ENCODE measurements at regions not wholly inside any gene's neighbourhood (a gene's known extent, or its start where the extent isn't known, plus 50 kb on each side); places are given as distances from the start of the nearest gene placed in this dataset.
A peak's percentile ranks its signal among the peaks of the same experiment; 100 is the strongest.

GRCh38 chr22:33192156-33192555 is 134.0 kb upstream of the SYN3 start:
- Histone ChIP-seq H3K36me3 (ENCODE audit: control insufficient read depth in 3 of 3, insufficient read depth in 2 of 3, low read depth in 1 of 3, low read length in 3 of 3) (no peaks in the 10 kb centered on the region), H3K4me3 (ENCODE audit: low read depth in 1 of 3, low read length in 3 of 3) (no peak overlapping the region), H3K9me3 (ENCODE audit: control insufficient read depth in 2 of 2, insufficient read depth in 1 of 2, low read depth in 1 of 2, low read length in 1 of 2) (no peaks in the 10 kb centered on the region), H3K27me3 (ENCODE audit: control insufficient read depth in 3 of 3, insufficient read depth in 3 of 3, low read length in 3 of 3) (no peaks in the 10 kb centered on the region), H3K4me1 (ENCODE audit: control insufficient read depth in 3 of 3, insufficient read depth in 2 of 3, low read depth in 1 of 3, low read length in 2 of 3) (no peaks in the 10 kb centered on the region), H3K27ac (ENCODE audit: low read depth in 1 of 3, low read length in 2 of 3) (no peak overlapping the region)
- no peak for DNase-seq
- 53 to 73% (median 61%) methylated on average over 2 of the region's 2 CpGs for WGBS, 3 donors
- FAIRE-seq = no peak

- WGBS, 3 donors = 80 to 91% (median 84%) methylated on average over 2 of the region's 2 CpGs
- Histone ChIP-seq H3K4me3 (ENCODE audit: low read depth in 1 of 3, low read length in 3 of 3) (no peak overlapping the region), H3K9me3 (ENCODE audit: control insufficient read depth in 2 of 2, insufficient read depth in 1 of 2, low read depth in 1 of 2, low read length in 1 of 2) (no peaks in the 10 kb centered on the region), H3K27ac (ENCODE audit: low read depth in 1 of 3, low read length in 2 of 3) (no peak overlapping the region), H3K27me3 (ENCODE audit: control insufficient read depth in 3 of 3, insufficient read depth in 3 of 3, low read length in 3 of 3) (no peaks in the 10 kb centered on the region), H3K36me3 (ENCODE audit: control insufficient read depth in 3 of 3, insufficient read depth in 2 of 3, low read depth in 1 of 3, low read length in 3 of 3) (no peaks in the 10 kb centered on the region), H3K4me1 (ENCODE audit: control insufficient read depth in 3 of 3, insufficient read depth in 2 of 3, low read depth in 1 of 3, low read length in 2 of 3) (no peaks in the 10 kb centered on the region)
- FAIRE-seq (no peak), DNase-seq (no peak)
Measured at GRCh38 chr22:33188326-33188725, 130.1 kb upstream of the SYN3 start.

- 76 to 84% (median 82%) methylated on average over 2 of the region's 2 CpGs for WGBS, 3 donors
- Histone ChIP-seq H3K27ac (ENCODE audit: low read depth in 1 of 3, low read length in 2 of 3) (no peak overlapping the region), H3K4me3 (ENCODE audit: low read depth in 1 of 3, low read length in 3 of 3) (no peak overlapping the region), H3K4me1 (ENCODE audit: control insufficient read depth in 3 of 3, insufficient read depth in 2 of 3, low read depth in 1 of 3, low read length in 2 of 3) (no peaks in the 10 kb centered on the region), H3K9me3 (ENCODE audit: control insufficient read depth in 2 of 2, insufficient read depth in 1 of 2, low read depth in 1 of 2, low read length in 1 of 2) (no peaks in the 10 kb centered on the region), H3K36me3 (ENCODE audit: control insufficient read depth in 3 of 3, insufficient read depth in 2 of 3, low read depth in 1 of 3, low read length in 3 of 3) (no peaks in the 10 kb centered on the region), H3K27me3 (ENCODE audit: control insufficient read depth in 3 of 3, insufficient read depth in 3 of 3, low read length in 3 of 3) (no peaks in the 10 kb centered on the region)
- FAIRE-seq = no peak
- DNase-seq = no peak
Measured at GRCh38 chr22:33186816-33187215, 128.6 kb upstream of the SYN3 start.

GRCh38 chr22:33180356-33180755 is 122.2 kb upstream of the SYN3 start:
- FAIRE-seq (no peak), DNase-seq (no peak)
- no peak overlapping the region for H3K27ac ChIP-seq (ENCODE audit: low read depth in 1 of 3, low read length in 2 of 3)
- no peaks in the 10 kb centered on the region for H3K4me1 ChIP-seq (ENCODE audit: control insufficient read depth in 3 of 3, insufficient read depth in 2 of 3, low read depth in 1 of 3, low read length in 2 of 3)
- H3K9me3 ChIP-seq (ENCODE audit: control insufficient read depth in 2 of 2, insufficient read depth in 1 of 2, low read depth in 1 of 2, low read length in 1 of 2) = no peaks in the 10 kb centered on the region
- no peaks in the 10 kb centered on the region for H3K36me3 ChIP-seq (ENCODE audit: control insufficient read depth in 3 of 3, insufficient read depth in 2 of 3, low read depth in 1 of 3, low read length in 3 of 3)
- WGBS, 3 donors = 83 to 88% (median 83%) methylated on average over 4 of the region's 4 CpGs
- H3K27me3 ChIP-seq (ENCODE audit: control insufficient read depth in 3 of 3, insufficient read depth in 3 of 3, low read length in 3 of 3) = peaks cover 0 to 2% (median 0%) of the 10 kb centered on the region in 3 donors
- H3K4me3 ChIP-seq (ENCODE audit: low read depth in 1 of 3, low read length in 3 of 3) = no peak overlapping the region

- Histone ChIP-seq H3K36me3 (ENCODE audit: control insufficient read depth in 3 of 3, insufficient read depth in 2 of 3, low read depth in 1 of 3, low read length in 3 of 3) (no peaks in the 10 kb centered on the region), H3K27me3 (ENCODE audit: control insufficient read depth in 3 of 3, insufficient read depth in 3 of 3, low read length in 3 of 3) (no peaks in the 10 kb centered on the region), H3K27ac (ENCODE audit: low read depth in 1 of 3, low read length in 2 of 3) (no peak overlapping the region), H3K9me3 (ENCODE audit: control insufficient read depth in 2 of 2, insufficient read depth in 1 of 2, low read depth in 1 of 2, low read length in 1 of 2) (no peaks in the 10 kb centered on the region), H3K4me3 (ENCODE audit: low read depth in 1 of 3, low read length in 3 of 3) (no peak overlapping the region), H3K4me1 (ENCODE audit: control insufficient read depth in 3 of 3, insufficient read depth in 2 of 3, low read depth in 1 of 3, low read length in 2 of 3) (peaks cover 0 to 2% (median 2%) of the 10 kb centered on the region in 3 donors)
- DNase-seq (peak in 1 of 2 donors; percentile 2), FAIRE-seq (no peak)
- 17 to 46% (median 28%) methylated on average over 4 of the region's 4 CpGs for whole genome bisulfite sequencing, 3 donors
Measured at GRCh38 chr22:33167998-33168790, 110.0 kb upstream of the SYN3 start.

GRCh38 chr22:33166206-33166605 is 108.0 kb upstream of the SYN3 start:
- Histone ChIP-seq H3K4me3 (ENCODE audit: low read depth in 1 of 3, low read length in 3 of 3) (no peak overlapping the region), H3K27ac (ENCODE audit: low read depth in 1 of 3, low read length in 2 of 3) (no peak overlapping the region), H3K27me3 (ENCODE audit: control insufficient read depth in 3 of 3, insufficient read depth in 3 of 3, low read length in 3 of 3) (no peaks in the 10 kb centered on the region), H3K36me3 (ENCODE audit: control insufficient read depth in 3 of 3, insufficient read depth in 2 of 3, low read depth in 1 of 3, low read length in 3 of 3) (no peaks in the 10 kb centered on the region), H3K4me1 (ENCODE audit: control insufficient read depth in 3 of 3, insufficient read depth in 2 of 3, low read depth in 1 of 3, low read length in 2 of 3) (peaks cover 0 to 2% (median 2%) of the 10 kb centered on the region in 3 donors), H3K9me3 (ENCODE audit: control insufficient read depth in 2 of 2, insufficient read depth in 1 of 2, low read depth in 1 of 2, low read length in 1 of 2) (no peaks in the 10 kb centered on the region)
- WGBS, 3 donors = 58 to 71% (median 63%) methylated on average over 7 of the region's 7 CpGs
- DNase-seq = no peak
- FAIRE-seq = no peak

- no peaks in the 10 kb centered on the region for H3K36me3 ChIP-seq (ENCODE audit: control insufficient read depth in 3 of 3, insufficient read depth in 2 of 3, low read depth in 1 of 3, low read length in 3 of 3)
- FAIRE-seq (no peak), DNase-seq (no peak)
- no peaks in the 10 kb centered on the region for H3K27me3 ChIP-seq (ENCODE audit: control insufficient read depth in 3 of 3, insufficient read depth in 3 of 3, low read length in 3 of 3)
- H3K27ac ChIP-seq (ENCODE audit: low read depth in 1 of 3, low read length in 2 of 3) = no peak overlapping the region
- H3K4me1 ChIP-seq (ENCODE audit: control insufficient read depth in 3 of 3, insufficient read depth in 2 of 3, low read depth in 1 of 3, low read length in 2 of 3) = peaks cover 0 to 2% (median 2%) of the 10 kb centered on the region in 3 donors
- H3K4me3 ChIP-seq (ENCODE audit: low read depth in 1 of 3, low read length in 3 of 3) = no peak overlapping the region
- no peaks in the 10 kb centered on the region for H3K9me3 ChIP-seq (ENCODE audit: control insufficient read depth in 2 of 2, insufficient read depth in 1 of 2, low read depth in 1 of 2, low read length in 1 of 2)
- WGBS, 3 donors = 17 to 36% (median 31%) methylated on average over 4 of the region's 4 CpGs
Measured at GRCh38 chr22:33163815-33164214, 105.6 kb upstream of the SYN3 start.

- Histone ChIP-seq H3K27me3 (ENCODE audit: control insufficient read depth in 3 of 3, insufficient read depth in 3 of 3, low read length in 3 of 3) (no peaks in the 10 kb centered on the region), H3K9me3 (ENCODE audit: control insufficient read depth in 2 of 2, insufficient read depth in 1 of 2, low read depth in 1 of 2, low read length in 1 of 2) (no peaks in the 10 kb centered on the region), H3K4me1 (ENCODE audit: control insufficient read depth in 3 of 3, insufficient read depth in 2 of 3, low read depth in 1 of 3, low read length in 2 of 3) (no peaks in the 10 kb centered on the region), H3K27ac (ENCODE audit: low read depth in 1 of 3, low read length in 2 of 3) (no peak overlapping the region), H3K36me3 (ENCODE audit: control insufficient read depth in 3 of 3, insufficient read depth in 2 of 3, low read depth in 1 of 3, low read length in 3 of 3) (no peaks in the 10 kb centered on the region), H3K4me3 (ENCODE audit: low read depth in 1 of 3, low read length in 3 of 3) (no peak overlapping the region)
- DNase-seq (no peak), FAIRE-seq (no peak)
- WGBS, 3 donors = 32 to 45% (median 44%) methylated on average over 3 of the region's 3 CpGs
Measured at GRCh38 chr22:33162196-33162595, 104.0 kb upstream of the SYN3 start.

GRCh38 chr22:33160525-33160924 is 102.3 kb upstream of the SYN3 start:
- no peak overlapping the region for H3K27ac ChIP-seq (ENCODE audit: low read depth in 1 of 3, low read length in 2 of 3)
- H3K4me1 ChIP-seq (ENCODE audit: control insufficient read depth in 3 of 3, insufficient read depth in 2 of 3, low read depth in 1 of 3, low read length in 2 of 3) = no peaks in the 10 kb centered on the region
- no peak overlapping the region for H3K4me3 ChIP-seq (ENCODE audit: low read depth in 1 of 3, low read length in 3 of 3)
- DNase-seq = no peak
- no peaks in the 10 kb centered on the region for H3K27me3 ChIP-seq (ENCODE audit: control insufficient read depth in 3 of 3, insufficient read depth in 3 of 3, low read length in 3 of 3)
- H3K36me3 ChIP-seq (ENCODE audit: control insufficient read depth in 3 of 3, insufficient read depth in 2 of 3, low read depth in 1 of 3, low read length in 3 of 3) = no peaks in the 10 kb centered on the region
- H3K9me3 ChIP-seq (ENCODE audit: control insufficient read depth in 2 of 2, insufficient read depth in 1 of 2, low read depth in 1 of 2, low read length in 1 of 2) = no peaks in the 10 kb centered on the region
- FAIRE-seq = no peak
- 83 to 94% (median 92%) methylated on average over 1 of the region's 1 CpG for WGBS, 3 donors

Data from small intestine (tissue), 7 donors.